IPS-NIHi7 (cell line): ENCODE measurements at regions not wholly inside any gene's neighbourhood (a gene's known extent, or its start where the extent isn't known, plus 50 kb on each side); places are given as distances from the start of the nearest gene placed in this dataset.

ENCODE experiments used
- DNase-seq: peaks from one replicate; pipeline ENCODE4 v3.0.0; 2012; ENCODE audit warnings: mixed read lengths; ENCODE audit errors: extremely low spot score

DNA sequence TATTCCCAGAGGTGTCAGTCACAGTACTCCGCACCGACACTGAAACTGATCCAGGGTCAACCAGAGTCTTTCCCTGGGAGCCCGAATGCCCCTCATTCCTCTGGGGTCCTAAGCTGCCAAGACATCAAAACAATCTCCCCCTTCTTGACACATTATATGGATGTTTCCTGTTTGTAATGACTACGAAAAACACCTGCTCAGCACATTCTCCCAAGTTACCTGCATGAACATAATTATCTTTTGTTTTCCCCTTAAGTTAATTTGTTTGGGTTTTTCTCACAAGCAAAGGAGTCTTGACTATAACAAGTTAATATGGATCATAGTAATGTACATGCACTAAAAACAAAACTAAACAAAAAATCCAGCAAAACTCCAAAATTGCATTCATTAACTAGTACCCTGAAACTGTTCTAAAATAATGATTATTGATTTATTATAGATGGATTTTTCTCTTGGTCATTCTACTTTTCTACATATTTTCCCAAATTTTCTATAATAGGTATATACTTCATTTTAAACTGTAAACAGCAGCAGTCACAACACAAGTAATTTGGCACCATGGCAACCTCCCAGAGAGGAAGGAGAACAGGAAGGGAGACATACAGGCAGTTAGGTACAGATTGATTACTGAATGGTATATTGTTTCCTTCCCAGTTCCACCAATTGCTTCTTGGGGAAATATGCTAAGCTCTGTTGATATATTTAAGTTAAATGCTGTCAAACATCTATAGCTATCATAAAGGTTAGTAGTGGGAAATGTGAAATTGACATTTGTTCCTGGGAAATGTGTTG is 631.5 kb downstream of the METTL15 start:
- no peak for DNase-seq

DNA sequence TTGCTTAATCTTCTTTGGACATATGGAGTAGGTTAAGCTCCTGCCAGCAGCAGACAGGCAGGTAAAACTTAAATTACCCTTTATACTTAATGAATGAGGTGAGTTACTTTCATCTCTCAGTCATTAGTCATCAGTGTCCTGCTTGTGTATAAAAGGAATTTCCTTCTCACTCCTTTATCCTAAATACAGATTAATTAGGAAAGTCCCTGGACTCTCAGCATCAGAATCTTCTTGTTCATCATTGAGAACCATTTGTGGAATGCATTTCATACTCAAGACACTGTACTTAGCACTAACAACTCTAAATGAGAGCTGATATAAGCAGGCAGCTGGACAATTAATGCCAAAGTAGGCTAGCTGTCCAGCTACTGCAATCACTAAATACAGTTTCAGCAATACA is 630.4 kb downstream of the METTL15 start:
- no peak for DNase-seq

DNA sequence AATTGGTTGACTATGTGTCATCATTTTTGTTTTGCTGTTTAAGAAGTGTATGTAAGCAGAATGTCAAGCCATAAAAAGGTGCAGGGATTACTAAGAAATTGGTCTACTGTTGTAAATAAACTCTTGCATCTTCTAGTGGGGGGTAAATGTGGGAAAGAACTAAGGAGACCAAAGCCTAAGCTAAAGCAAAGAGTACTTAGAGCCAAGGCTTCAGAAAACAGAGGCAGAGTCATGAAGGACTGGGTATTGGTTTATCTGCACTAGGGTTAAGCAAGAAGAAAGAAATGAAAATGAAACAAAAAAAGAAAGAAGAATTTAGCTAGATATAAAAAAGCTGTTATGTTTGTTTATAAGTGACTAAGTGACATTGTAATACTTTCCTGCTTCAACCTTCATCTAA is 628.1 kb downstream of the METTL15 start:
- DNase-seq, result no peak

DNA sequence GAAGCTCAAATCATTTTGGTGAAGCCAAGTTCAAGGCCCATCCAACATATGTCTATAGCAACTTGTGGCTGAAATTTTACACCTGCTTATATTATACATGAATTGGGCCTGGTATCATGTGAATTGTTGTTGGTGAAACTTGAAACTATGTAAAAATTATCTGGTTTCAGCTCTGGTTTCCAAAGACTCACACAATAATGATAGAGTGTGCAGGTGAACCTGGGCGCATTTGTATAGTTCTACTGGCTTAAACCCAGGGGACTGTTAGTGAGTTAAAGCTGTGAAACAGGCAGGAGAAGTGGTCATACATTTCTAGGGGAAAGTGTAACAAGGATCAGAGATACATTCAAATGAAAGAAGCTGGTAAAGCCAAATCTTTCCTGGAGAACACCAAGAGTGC is 627.3 kb downstream of the METTL15 start:
- no peak for DNase-seq

DNA sequence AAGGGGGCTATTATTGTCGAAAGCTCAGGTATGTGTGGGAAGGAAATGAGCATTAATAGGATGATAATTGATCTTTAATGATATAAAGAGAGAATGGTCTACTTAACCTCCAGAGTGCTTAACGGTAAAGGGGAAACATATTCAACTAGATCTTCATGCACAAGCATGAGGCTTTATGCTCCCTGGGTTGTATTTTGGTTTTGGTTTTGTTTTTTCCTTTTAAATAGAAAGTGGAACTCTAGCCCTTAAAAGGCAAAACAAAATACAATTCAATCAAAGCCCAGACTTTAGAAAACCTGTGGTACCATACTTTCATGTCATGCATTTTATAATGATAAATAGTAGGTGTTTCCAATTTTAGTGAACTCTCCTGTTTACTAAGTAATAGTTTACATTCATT is 622.7 kb downstream of the METTL15 start:
- DNase-seq, result no peak

DNA sequence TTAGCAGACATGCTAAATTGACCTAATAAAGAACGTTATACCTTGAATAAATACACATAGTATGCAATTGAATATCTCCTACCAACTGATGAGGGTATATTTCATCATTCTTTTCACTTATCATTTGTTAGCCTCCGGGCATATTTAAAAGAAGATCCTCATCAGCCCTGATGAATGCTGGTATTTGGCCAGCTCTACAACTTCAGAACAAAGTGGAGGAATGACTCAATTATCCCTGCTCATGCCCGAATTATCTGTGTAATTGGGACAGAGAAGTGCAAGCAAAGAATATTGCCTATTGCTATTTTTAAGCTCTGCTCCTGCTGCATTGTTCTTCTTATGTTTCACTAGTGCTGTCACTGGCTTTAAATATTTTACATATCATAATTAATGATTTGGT is 622.1 kb downstream of the METTL15 start:
- DNase-seq, result no peak

DNA sequence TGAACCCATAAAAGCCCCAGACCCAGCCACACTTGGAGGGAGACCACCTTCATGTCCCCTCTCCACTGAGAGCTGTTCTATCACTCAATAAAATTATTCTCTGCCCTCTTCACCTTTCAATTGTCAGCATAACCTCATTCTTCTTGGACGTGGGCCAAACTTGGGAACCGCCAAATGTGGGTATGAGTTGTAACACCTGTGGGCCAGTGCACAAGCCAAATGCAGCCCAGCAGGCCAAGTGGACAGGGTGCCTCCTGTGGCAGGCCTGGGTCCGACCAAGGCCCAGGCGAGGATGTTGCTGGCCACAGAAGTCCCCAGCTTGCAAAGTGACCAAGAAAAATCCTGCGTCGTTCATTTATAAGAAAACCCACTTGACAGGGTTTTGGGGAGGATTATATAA is 621.2 kb downstream of the METTL15 start:
- DNase-seq, result no peak

DNA sequence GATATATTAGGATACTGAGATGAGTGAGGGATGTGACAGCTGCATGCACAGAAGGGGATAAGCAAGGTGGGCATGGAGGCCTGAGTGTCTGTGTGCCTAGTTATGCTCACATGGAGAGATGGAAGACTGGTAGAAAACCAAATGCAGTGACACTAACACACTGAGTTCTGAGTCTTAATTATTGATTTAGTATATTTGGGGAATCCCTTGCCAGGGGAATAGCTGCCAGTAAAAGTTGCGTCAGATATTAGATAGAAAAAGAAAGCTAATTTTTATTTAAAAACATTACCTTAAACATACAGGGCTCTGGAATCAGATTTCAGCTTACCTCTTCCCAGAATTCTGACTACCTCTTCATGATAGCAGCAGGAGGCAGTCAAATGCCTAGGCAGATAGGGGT is 620.5 kb downstream of the METTL15 start:
- DNase-seq, result no peak

DNA sequence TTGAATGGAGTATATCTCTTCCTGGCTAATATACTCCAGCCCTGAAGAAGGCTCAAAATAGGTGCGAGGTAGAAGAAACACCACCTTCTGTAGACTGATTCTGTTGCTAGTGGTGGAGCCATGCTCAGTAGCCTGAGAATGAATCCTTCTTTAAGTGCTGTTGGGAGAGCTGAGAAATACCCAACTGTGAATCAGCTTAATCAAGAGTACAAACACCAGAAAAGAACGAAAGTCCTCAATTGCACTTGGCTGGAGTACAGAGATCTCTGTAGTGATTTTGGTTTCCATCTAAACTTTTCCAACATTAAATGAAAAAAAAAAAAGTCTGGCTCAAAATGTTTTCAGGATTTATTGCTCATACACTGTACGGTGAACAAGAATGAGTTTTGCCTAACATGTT is 619.1 kb downstream of the METTL15 start:
- no peak for DNase-seq

DNA sequence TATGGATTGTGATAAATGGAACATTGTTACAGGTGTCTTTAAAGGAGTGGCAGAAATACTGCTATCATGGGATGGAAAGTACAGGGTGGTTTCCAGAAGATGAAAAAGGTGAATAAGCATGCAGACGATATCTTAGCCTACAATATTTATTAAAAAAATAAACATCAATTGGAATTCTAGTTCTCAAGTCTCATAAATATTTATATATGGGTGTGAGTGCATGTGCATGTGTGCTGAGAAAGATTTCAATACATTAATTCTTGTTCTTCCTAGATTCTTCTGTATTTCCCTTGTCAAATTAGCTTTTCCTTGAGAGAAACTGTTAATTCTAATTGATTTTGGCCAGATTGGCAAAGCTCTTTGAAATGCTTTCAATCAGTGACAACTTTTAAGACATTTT is 618.2 kb downstream of the METTL15 start:
- DNase-seq, result no peak

DNA sequence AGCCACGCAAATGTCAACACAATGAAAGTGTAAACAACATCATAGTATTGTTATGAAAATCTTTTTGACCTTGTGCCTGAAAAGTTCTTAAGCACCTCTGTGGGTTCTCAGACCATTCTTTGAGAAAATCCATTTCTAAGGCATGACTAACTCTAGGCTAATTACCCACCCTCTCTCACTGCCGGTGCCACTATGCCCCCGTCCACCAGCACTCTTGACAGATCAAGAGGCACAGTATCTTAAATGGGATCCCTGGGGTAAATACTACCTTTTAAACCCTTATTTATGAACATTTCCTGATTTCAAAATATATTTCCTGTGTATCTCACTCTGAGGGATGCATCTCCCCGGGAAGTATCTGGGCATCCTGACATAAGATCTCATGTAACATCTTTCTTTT is 607.5 kb downstream of the METTL15 start:
- peak; percentile 28 for DNase-seq

DNA sequence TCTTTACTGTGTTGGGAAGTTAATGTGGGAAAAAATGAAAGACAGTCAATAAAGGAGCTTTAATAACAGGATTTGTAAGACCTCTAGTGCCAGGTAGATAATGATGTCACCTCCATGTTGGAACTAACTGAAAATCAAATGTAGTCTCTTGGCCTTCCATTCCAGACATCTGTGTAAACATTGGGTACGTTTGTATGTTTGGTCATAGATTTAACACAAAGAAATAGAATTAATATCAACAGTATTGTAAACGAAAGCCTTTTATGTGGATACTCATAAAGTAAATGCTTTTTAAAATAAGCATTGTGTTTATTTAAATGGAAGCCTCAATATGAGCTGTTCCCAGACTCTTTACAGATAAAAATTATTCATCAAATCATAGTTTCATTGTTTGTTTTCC is 605.7 kb downstream of the METTL15 start:
- DNase-seq, result no peak

DNA sequence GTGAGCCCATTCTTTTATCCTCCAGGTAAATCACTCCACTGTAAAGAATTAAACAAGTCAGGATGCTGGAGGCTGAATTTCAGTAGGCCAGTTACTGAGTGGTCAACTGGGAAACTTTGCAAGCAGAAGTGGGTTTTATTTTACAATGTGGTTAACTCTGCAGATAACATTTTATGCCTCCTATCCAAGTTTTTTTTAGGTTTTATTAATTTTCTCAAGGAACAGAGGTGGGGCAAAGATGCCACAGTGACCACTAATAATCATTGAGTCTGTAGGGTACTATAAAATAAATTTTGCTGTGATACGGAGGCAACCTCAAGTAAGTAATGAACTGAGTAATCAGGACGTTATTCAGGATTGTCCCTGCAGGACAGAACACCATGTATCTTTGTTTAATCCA is 599.9 kb downstream of the METTL15 start:
- no peak for DNase-seq

DNA sequence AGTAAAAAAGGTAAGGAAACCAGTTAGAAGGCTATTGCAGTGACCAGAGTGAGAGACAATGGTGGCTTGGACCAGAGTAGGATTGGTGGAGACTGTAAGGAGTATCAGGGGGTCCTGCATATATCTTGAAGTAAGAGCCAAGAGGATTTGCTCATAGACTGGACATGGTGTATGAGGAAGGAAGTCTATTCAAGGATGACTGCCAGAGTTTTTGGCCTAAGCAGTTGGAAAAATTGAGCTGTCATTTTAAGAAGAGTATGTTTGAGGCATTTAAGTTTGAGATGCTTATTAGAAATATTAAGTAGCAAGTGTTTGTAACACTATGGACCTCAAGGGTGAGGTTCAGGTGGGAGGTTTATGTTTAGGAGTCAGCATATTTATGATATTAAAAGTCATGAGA is 596.6 kb downstream of the METTL15 start:
- no peak for DNase-seq

DNA sequence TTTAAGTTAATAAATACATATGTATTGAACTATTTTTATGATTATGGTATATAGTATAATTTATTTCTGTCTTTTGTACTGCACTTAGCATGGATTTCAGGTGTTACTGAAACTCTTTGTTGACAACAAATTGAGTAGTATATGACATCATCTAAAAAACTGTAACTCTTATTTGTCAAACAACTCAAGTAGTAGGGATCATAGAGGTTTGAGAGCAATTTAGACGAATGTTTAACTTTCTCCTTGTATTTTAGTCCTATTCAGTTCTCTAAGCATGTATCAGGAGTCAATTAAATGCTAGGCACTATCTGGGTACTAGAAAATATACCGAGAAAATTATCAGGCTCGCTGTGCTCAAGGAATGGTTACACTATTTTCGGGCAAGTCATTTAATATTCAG is 595.2 kb downstream of the METTL15 start:
- DNase-seq, result no peak

DNA sequence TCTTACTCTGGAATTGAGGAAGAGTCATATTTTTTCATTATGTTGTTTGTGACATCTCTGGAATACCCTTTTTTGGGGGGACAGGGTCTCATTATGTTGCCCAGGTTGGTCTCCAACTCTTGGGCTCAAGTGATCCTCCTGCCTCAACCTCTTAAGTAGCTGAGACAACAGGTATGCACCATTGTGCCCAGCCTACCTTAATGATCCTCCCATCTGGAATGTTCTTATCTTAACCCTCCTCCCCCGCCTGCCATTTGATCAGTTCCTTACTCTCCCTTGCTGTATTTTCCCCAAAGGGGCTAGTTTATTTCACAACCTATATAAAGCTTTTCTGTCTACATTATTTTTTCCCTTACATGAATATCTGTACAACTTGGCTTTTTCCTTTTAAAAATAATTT is 594.7 kb downstream of the METTL15 start:
- no peak for DNase-seq

DNA sequence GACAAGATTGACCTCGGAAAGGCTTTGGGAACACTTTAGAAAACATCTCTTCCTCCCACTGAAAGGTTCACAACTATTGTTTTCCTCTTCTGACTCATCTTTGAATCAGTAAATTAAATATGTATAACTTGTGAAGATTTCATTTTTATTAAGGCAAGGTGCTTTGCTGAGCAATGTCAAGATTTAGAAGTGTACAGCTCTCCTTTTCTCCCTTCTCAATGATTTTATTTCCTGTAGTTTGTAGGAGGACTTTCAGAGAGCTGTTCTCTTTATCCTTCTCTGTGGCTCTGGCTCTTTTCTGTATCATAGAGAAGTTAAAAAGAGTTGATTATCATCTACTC is 594.2 kb downstream of the METTL15 start:
- no peak for DNase-seq

DNA sequence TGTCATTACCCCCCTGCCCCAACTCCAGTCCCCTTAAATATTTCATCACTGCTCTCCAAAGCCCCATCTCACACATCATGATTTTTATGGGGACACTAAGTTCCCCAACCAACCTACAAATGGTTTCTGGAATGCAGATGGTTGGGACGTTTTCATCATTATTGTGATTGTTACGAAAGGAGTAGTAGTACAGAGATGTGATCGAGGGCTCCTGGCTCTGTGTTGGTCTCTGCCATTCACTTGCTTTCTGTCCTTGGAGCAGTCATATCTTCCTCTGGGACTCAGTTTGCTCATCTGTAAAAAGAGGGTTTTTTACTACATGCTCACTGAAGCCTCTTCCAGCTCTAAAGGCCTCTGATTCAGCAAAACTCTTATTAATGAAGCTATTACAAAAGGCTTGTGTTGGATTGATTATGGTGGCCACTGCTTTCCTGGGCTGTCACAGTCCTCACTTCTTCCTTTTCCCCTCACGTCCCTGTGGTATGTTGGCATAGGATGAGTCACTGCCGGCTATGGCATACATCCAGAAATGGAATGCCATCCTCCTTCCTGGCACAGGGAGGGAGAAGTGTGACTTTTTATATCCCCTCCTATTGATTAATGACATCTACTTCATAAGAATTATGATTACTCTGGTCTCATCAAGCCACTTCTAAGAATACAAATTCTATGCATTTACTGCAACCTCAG is 593.7 kb downstream of the METTL15 start:
- no peak for DNase-seq

DNA sequence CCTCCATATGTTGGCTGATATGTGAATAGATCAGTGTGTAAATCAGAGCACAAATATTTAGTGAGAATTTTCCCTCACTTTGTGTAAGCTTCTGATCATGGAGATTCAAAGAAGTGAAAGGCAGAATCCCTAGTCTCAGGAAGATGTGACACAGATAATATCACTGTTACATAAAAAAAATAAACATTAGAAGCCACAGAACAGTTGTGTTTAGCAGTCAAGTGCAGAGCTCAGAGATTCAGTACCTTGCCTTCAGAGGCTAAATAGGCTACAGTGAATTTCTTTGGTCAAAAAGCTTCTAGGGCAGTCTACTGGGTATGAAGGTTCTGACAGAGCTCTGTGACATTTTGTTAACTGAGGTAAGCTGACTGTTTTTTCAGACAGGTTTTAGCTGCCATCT is 591.5 kb downstream of the METTL15 start:
- no peak for DNase-seq

DNA sequence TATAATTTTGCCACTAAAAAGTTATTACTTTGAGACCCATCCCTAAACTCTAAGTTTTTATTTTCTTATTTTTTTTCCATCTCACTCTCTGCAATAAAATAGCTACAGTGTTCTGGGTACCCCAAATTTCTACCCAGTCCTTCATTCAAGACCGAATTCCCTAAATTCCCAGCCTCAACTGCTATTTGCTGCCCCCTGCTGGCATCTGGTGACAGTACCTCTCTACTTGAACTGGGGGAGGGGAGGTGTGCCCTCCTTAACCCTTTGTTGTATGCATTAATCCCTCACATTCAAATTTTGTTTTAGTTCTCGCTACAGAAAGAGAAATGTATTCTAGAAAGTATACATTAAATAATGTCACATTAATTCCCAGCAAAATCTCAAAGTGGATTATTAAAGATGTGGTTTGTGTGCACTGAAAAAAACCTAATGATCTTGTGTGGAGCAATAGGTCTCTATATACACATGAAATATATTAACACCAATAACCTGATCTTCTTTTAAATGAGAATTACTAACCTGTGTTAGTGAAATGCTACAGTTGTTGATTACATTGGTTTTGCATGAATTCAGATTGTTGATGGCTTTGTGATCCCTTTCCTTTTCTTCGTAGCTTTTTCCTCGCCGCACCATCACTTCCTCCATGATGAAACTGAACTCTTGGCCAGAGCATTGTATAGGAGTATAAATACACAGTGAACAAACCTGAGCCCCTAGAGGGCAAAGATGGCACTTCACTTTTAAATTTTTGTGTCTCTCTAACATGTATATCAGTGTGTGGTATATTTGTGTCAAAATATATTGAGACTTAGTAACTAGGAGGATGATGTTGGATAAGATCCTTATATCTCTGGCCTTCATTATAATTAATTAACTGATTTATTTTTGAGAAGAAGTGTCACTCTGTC is 590.0 kb downstream of the METTL15 start:
- DNase-seq, result peak; percentile 77

DNA sequence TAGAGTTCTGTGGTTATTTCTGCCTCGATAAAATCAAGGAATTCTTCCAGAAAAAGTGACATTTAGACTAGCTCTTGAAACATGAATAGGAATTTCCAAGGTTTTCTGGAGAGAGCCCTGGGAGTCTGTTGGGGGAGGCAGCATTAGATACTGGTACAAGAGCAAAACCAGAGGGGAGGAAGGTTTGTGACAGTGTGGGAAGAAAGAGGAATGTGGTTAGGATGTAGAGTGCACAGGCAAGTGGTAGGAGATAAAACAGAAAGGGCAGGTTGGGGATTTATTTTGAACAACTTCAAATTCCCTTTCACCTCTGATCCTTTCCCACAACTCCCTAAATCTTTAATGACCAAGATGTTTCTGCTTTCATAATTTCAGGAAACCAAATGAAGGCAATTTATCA is 588.4 kb downstream of the METTL15 start:
- DNase-seq, result no peak

DNA sequence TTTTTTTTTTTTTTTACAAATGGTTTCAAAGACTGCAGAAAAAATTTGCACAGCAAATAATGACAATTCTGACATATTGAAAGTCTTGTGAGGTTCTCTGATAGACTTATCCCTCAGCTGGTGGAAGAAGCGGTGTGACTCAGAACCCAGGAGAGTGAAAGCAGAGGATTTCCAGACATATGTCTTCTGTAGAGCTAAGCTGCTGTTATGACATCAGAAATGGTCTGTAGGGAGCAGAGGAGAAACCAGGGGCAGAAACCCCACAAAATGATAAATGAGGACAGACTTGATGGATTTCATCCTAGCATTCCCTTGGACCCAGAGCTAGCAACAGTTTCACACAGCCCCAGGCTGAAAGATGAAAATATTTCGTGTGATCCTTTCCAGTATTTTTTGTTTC is 582.6 kb downstream of the METTL15 start:
- no peak for DNase-seq
